HUES6 (cell line): ENCODE measurements at regions not wholly inside any gene's neighbourhood (a gene's known extent, or its start where the extent isn't known, plus 50 kb on each side); places are given as distances from the start of the nearest gene placed in this dataset.

Experiments
- H3K27ac ChIP-seq: 2 replicates; pipeline ENCODE4 v1.7.0; 2013; ENCODE audit warnings: low read depth, mild to moderate bottlenecking, low read length, inconsistent platforms
- H3K27me3 ChIP-seq: 2 replicates; pipeline ENCODE4 v1.6.1; 2013; ENCODE audit warnings: low read length; ENCODE audit not compliant: control insufficient read depth, insufficient read depth
- H3K36me3 ChIP-seq: 2 replicates; pipeline ENCODE4 v1.6.1; 2013; ENCODE audit warnings: low read length; ENCODE audit not compliant: control insufficient read depth, insufficient read depth
- H3K4me1 ChIP-seq: 2 replicates; pipeline ENCODE4 v1.6.1; 2013; ENCODE audit warnings: low read length; ENCODE audit not compliant: control insufficient read depth, insufficient read depth
- H3K4me3 ChIP-seq: 2 replicates; pipeline ENCODE4 v1.5.1; 2013; ENCODE audit warnings: low read depth, low read length
- H3K9ac ChIP-seq: one replicate; pipeline ENCODE4 v1.6.1; 2013; ENCODE audit warnings: mild to moderate bottlenecking, low read length
- H3K9me3 ChIP-seq: 2 replicates; pipeline ENCODE4 v1.6.1; 2013; ENCODE audit warnings: low read depth, low read length; ENCODE audit not compliant: control insufficient read depth, insufficient read depth

DNA sequence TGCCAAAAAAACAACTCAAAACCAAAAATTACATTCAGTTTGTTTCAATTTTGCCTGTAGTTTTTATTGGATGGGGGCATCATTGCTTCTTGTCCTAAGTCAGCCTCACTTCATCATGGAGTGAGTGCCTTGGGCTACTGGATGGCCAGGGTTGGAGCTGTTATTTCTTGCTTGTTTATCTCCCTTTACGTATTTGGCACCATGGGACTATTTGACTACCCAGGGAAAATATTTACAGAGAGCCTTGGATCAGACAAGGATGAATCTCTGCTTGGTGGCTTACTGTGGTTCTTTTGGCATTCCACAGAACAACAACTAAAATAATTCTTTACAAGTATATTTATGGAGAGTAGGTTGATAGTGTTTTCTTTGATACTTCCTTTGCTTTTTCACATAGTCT lies 160.8 kb upstream of the SEL1L start:
- Histone ChIP-seq H3K9me3 (no peaks in the 10 kb centered on the region), H3K27ac (no peak overlapping the region), H3K27me3 (no peaks in the 10 kb centered on the region), H3K4me3 (no peak overlapping the region), H3K36me3 (no peaks in the 10 kb centered on the region), H3K9ac (no peak overlapping the region), H3K4me1 (no peaks in the 10 kb centered on the region)

DNA sequence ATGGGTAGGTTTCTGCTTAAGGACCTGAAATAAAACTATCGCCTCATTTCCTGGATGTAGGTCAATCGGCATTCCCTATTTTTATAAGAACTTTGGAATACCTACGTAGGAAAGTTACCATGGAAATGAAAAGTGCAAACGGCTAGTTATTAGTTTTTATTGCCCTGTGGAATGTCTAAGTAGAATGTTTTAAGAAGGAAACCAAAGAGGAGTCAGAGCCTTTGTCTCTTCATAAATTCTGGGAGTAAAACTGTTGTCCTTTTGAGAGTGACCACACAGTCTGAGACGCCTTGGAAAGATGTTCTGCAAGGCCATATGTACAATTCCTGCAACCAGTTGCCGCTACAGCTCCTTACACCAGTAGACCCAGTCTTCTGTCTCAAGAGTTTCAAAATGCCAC lies 176.0 kb upstream of the SEL1L start:
- H3K9me3 ChIP-seq = peaks cover 7% of the 10 kb centered on the region; the same call in 1 of the 2 replicates
- no peaks in the 10 kb centered on the region for H3K4me1 ChIP-seq
- no peaks in the 10 kb centered on the region for H3K36me3 ChIP-seq
- no peak overlapping the region for H3K27ac ChIP-seq
- H3K9ac ChIP-seq = no peak overlapping the region
- no peak overlapping the region for H3K4me3 ChIP-seq
- H3K27me3 ChIP-seq = no peaks in the 10 kb centered on the region

DNA sequence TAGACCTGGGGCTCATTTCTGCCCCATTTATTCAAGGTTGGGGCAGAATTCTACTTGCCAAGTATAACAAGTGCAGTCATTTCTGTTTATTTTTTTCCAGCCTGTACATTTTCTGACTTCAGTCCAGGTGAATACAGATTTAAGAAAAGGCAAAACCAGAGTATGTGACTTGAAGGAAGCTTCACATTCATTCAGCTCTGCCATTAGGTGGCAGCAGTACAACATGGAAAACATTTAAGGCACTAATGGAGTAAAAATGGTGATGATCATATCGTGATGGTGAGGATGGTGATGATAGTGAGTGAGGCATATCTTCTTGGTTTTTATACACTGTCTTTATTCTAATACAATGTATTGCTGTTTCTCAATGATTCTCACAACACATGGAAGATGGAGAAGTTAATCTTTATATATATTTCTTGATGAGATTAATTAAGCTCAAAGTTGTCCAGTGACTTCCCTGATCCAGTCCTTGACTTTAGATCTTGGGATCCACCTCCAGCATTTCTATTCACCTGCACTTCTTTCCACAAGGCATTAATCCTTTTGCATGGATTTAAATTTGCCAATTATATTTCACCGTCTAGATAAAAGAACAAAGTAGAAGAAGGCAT lies 176.7 kb upstream of the SEL1L start:
- Histone ChIP-seq H3K27me3 (no peaks in the 10 kb centered on the region), H3K4me3 (no peak overlapping the region), H3K9ac (no peak overlapping the region), H3K36me3 (no peaks in the 10 kb centered on the region), H3K4me1 (no peaks in the 10 kb centered on the region), H3K9me3 (0 out of 2 replicates have a peak, but pooled peaks cover 2% of the 10 kb centered on the region), H3K27ac (no peak overlapping the region)

DNA sequence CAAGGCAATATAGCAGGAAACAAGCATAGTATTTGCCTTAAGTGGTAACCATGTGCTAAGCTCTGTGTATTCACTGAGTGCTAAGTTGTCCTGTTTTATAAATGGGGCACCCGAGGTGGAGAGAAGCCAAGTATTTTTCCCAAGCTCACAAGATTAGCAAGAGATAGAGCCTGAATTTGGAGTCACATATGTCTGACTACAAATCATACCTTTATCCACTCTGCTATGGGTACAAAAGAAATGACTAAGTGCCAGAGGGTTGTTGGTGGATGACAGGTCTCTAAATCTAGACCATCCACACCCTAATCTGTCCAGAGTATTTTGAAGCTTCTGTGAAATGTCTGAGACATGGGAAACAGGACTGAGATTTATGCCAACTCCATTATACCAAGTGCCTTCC lies 182.1 kb upstream of the SEL1L start:
- no peaks in the 10 kb centered on the region for H3K4me1 ChIP-seq
- no peaks in the 10 kb centered on the region for H3K27me3 ChIP-seq
- no peaks in the 10 kb centered on the region for H3K36me3 ChIP-seq
- H3K9ac ChIP-seq = no peak overlapping the region
- H3K4me3 ChIP-seq = no peak overlapping the region
- no peak overlapping the region for H3K27ac ChIP-seq
- H3K9me3 ChIP-seq = no peaks in the 10 kb centered on the region

DNA sequence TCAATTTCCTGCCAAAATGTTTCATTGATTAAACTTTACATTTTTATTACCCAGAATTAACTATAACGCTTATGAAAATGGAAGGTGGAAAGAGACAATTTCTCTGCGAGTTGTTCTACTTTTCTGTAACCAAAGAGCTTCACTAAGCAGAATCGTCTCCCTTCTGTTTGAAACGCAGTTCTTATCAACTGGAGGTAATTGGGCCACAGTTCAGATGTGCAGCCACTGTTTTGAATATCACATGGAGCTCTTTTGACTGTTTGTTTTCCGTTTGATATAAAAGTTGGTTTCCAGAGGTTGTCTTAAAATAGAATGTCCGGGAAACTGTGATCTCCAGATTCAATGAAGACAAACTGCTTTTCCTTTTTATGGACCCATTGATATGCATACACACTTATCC lies 183.3 kb upstream of the SEL1L start:
- H3K27me3 ChIP-seq = no peaks in the 10 kb centered on the region
- H3K9ac ChIP-seq = no peak overlapping the region
- H3K4me1 ChIP-seq = no peaks in the 10 kb centered on the region
- no peak overlapping the region for H3K4me3 ChIP-seq
- no peaks in the 10 kb centered on the region for H3K36me3 ChIP-seq
- H3K9me3 ChIP-seq = no peaks in the 10 kb centered on the region
- no peak overlapping the region for H3K27ac ChIP-seq

DNA sequence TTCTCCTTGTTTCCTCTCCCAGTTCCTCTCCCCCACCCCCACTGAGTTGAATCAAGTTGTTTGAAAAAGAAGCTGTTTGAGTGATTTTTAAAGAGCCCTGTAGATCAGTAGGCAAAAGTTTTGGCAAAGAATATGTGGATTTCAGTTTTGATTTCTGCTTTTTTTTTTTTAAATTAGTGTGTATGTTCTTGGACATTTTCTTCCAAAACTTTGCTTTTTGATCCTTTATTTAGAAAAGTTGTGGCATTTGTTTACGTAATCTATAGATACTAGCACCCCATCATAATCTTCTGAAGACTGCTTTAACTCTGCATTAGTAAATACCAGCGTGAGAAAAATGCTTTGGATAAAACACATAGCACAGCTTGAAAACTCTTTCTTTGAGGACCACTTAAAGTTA lies 190.3 kb upstream of the SEL1L start:
- H3K9ac ChIP-seq = no peak overlapping the region
- H3K36me3 ChIP-seq = no peaks in the 10 kb centered on the region
- no peak overlapping the region for H3K27ac ChIP-seq
- no peak overlapping the region for H3K4me3 ChIP-seq
- H3K9me3 ChIP-seq = no peaks in the 10 kb centered on the region
- H3K4me1 ChIP-seq = no peaks in the 10 kb centered on the region
- no peaks in the 10 kb centered on the region for H3K27me3 ChIP-seq

DNA sequence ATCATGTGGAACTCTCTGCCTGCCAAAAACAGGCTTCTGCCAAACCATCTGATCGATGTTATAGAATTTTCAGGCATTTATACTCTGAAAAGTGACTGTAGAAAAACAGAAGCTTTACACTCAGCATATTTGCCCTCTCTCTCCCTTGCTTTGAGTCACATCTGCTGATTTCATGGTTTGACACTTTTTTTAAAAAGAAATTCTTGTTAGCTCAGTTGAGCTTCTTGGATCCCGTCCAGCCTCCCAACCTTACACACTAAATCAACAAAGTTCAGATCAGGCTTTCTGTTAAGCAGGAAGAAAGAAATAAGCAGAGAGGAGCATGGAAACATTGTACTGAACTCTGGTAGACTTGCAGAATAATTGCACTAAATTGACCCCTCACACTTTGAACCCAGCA lies 193.6 kb upstream of the SEL1L start:
- no peak overlapping the region for H3K27ac ChIP-seq
- no peaks in the 10 kb centered on the region for H3K4me1 ChIP-seq
- H3K9me3 ChIP-seq = no peaks in the 10 kb centered on the region
- no peaks in the 10 kb centered on the region for H3K27me3 ChIP-seq
- H3K4me3 ChIP-seq = no peak overlapping the region
- no peak overlapping the region for H3K9ac ChIP-seq
- H3K36me3 ChIP-seq = no peaks in the 10 kb centered on the region

DNA sequence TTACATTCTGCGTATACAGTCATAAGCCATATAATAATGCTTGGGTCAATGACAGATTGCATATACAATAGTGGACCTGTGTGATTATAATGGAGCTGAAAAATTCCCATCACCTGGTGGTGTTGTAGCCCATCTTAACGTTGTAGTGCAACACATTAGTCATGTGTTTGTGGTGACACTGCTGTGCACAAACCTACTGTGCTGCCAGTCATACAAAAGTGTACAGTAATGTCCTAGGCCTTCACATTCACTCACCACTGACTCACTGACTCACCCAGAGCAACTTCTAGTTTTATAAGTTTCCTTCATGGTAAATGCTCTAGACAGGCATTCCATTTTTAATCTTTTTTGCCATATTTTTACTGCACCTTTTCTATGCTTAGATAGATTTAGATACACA lies 194.8 kb upstream of the SEL1L start:
- no peak overlapping the region for H3K9ac ChIP-seq
- no peak overlapping the region for H3K4me3 ChIP-seq
- no peak overlapping the region for H3K27ac ChIP-seq
- no peaks in the 10 kb centered on the region for H3K36me3 ChIP-seq
- no peaks in the 10 kb centered on the region for H3K27me3 ChIP-seq
- no peaks in the 10 kb centered on the region for H3K9me3 ChIP-seq
- H3K4me1 ChIP-seq = no peaks in the 10 kb centered on the region

DNA sequence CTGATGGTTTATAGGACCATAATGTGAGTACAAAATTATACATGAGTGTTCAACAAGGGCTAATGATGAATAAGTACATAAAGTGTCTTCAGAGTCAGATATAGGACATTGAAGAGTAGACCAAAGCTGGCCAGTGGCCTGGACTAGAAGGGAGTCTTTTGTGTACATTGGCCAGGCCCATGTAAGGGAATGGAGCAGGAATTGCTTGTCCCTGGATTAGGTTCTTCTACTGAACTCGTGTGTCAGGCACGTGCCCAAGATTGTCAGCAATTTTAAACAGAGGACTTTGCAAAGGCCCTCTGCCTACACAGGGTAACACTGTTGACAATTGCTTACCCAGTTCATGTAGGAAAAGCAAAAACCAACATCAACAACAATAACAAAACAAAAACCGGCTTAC lies 196.0 kb upstream of the SEL1L start:
- no peak overlapping the region for H3K4me3 ChIP-seq
- H3K36me3 ChIP-seq = no peaks in the 10 kb centered on the region
- no peak overlapping the region for H3K9ac ChIP-seq
- H3K9me3 ChIP-seq = 0 out of 2 replicates have a peak, but pooled peaks cover 2% of the 10 kb centered on the region
- no peak overlapping the region for H3K27ac ChIP-seq
- no peaks in the 10 kb centered on the region for H3K27me3 ChIP-seq
- H3K4me1 ChIP-seq = no peaks in the 10 kb centered on the region

DNA sequence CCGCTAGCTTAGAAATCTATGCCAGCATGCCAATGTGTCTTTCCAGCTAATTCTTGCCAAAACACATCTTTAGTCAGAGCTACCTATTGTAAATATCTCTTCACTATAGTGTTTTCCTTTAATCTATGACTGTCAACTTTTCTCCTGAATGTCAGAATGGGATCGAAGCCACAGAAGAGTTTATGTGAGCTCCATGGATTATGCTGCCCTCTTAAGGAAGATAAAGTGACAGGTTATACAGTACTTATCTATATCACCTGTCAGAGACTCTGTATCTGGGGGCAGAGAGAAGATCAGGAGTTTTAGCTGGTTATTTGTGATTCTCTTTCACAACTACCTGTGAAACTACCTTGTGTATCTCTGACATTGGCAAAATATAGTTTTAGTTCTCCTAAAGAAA lies 204.3 kb upstream of the SEL1L start:
- Histone ChIP-seq H3K27ac (no peak overlapping the region), H3K36me3 (no peaks in the 10 kb centered on the region), H3K9me3 (0 out of 2 replicates have a peak, but pooled peaks cover 4% of the 10 kb centered on the region), H3K9ac (no peak overlapping the region), H3K4me3 (no peak overlapping the region), H3K4me1 (no peaks in the 10 kb centered on the region), H3K27me3 (no peaks in the 10 kb centered on the region; the same call in 1 of the 2 replicates)

DNA sequence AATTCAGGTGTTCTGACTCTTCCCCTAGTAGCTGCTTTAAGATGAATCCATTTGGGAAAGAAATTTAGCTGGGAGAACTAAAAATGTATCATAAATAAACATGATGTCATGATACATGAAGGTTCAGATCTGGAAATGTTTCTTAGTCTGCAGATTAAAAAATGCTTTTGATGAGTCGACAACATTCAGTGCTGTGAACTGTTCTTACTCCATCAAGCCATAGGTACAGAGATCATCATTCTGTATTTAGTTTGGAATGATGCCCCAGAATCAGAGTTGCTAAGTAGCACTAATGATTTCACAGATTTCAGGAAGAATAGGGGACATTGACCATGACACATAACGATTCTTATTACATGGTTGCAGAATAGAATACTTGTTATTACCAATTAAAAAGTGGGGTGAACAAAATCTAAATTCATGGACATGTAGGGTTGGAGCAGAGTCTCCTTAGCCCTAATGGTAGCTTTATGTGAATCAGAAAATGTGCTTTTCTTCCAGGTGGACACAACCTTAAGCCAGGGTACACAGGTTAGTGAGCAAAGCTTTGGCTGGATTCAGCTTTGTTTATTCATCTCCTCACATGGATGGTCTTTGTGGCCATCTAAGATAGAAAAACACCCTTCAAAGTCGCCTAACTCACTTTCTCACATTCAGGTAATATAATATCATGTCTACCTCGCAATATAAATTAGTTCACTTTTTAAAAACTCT lies 205.4 kb upstream of the SEL1L start:
- H3K9me3 ChIP-seq = 0 out of 2 replicates have a peak, but pooled peaks cover 2% of the 10 kb centered on the region
- no peak overlapping the region for H3K9ac ChIP-seq
- H3K27ac ChIP-seq = no peak overlapping the region
- H3K4me1 ChIP-seq = no peaks in the 10 kb centered on the region
- H3K4me3 ChIP-seq = no peak overlapping the region
- no peaks in the 10 kb centered on the region for H3K36me3 ChIP-seq
- H3K27me3 ChIP-seq = no peaks in the 10 kb centered on the region; the same call in 1 of the 2 replicates
